Muscle of arm (tissue), 1 donor: ENCODE measurements at regions not wholly inside any gene's neighbourhood (a gene's known extent, or its start where the extent isn't known, plus 50 kb on each side); places are given as distances from the start of the nearest gene placed in this dataset.
"Not testable (repeated sequence)": the region's sequence is repeated elsewhere in the genome, so short reads cannot be mapped to it uniquely, and the experiment has no call there.

ENCODE experiments used
- DNase-seq: peaks from one replicate; pipeline ENCODE4 v3.0.0-alpha.2; 2013

DNA sequence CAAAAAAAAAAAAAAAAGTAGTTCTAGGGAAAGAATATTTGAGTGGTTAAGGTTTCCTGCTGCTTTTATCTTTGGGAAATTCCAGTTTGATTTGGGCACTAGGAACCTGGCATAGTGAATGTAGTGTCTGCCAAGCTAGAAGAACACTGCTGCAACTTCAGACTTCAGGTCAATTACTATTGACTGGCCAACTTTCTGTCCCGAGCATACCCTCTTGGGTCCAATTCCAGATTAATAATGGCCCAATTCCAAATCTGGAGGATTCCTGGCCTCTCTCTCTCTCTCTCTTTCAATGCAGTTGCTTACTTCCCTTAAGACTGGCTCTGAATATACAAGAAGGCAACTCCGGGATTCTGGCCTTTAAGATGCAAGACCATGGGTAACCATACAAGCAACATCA lies 74.9 kb downstream of the ANKEF1 start:
- DNase-seq, result no peak

DNA sequence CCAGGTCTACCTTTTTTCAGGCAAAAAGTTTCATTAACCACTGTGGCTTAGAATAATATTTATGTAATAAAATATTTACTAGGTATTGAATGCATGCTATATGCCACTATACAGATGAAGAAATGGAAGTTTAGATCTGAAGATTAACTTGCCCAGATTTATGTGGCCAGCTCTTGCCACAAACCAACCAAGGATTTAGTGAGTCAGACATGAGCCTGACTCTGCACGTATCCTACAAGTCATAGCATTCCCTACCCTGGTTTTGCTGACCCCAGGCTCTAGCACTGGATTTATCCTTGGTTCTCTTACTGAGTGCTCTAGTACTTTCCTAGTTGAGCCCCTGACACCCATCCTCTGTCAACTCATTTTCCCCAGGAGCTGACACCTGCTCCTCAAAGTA lies 75.4 kb downstream of the ANKEF1 start:
- no peak for DNase-seq

DNA sequence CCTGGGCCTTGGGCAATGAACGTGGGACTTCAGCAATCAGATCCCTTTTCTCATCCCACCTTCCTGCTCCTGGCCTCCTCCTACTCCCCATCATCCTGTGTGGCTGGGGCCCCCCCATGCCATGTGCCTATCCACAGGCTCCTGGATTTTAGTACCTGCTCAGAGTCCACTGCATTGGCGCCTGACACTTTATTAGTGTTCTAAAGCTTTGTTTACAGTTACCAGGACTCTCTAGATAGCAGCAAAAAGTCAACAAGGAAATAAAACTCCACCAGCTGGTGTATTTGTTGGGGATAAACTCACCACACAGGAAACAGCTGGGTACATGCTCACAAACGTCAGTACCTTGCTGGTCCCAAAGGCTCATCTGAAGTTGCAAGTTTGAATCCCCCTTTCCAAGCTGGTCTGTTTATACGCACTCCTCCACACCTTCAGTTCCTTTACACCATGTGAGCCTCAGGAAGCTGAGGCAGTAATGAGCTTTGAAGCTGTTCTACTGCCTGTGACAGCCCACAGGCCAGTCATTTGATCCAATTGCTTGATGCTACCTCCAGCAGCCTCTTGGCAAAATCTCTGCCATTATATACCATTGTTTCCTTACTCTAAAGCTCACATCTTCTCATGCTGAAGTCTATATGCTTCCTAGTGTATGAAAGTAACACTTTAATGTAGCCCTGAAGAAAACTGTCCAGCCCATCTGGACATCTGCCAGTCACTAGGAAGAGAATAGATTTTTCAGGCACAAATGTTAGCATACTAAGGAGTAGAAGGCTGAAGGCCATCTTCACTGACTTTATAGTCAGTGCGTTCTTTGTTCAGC lies 76.6 kb downstream of the ANKEF1 start:
- no peak for DNase-seq

DNA sequence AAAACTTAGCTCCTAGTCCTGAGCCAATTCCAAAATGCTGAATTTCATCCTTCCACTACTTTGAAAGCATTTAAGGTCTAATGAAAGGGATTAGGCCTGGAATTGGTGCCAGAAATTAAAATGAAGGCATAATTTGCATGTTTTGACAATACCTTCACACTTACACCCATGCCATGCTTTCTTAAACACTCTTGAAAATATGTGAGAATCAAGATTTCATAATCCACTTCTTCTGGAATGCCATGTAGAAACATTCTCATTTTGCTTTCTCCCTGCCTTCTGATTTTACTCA lies 77.1 kb downstream of the ANKEF1 start:
- no peak for DNase-seq

DNA sequence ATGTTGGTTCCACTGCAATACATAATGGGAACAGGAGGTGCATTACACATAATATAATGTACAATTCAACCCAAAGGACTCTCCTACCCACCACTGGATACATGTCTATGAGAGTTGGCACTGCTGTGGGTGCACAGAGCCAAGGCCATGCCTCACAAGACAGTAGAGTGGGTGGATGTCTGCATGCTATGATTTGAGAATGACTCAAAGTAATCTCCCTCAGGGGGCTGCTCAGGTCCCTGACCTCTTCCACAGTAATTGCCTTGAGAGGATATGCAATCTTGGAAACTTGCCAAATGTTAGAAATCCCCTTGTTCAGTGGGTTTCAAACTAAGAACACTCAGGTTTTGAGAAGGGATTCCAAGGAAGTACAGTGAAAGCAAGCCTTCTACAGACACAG lies 79.0 kb downstream of the ANKEF1 start:
- no peak for DNase-seq

DNA sequence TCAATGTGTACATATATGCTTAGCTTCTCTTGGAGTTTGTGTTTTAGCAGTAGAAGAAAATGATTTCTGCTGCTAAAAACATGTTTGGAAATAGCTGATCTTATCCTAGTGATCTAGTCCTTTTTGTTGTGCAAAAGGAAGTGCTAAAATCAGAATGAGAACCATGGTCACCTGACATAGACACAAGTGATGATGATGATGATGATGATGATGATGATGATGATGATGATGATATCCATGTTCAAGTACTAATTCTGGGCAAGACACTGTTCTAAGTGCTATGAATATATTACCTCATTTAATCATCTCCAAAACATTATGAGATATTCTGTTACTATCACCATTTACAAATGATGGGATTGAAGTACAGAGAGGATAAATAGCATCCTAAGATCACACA lies 79.8 kb downstream of the ANKEF1 start:
- DNase-seq, result no peak

DNA sequence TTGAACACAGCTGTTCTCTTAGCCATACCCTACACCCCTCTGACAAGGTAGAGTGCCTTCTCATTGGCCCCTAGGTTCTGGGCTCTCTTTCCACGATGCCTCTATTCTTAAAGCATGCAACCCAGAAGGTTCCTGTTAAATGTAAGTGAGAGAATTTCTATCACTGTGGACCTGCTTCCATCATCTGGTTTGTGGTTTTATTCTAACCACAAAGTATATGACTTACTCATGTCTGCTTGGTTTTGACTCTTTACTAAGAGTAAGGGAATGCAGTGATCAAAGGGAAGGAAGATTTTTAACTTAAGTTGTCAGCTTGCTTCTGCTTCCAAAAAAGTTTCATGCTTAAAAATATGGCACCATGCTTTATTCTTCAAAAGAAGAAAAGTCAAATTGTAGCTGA lies 80.2 kb downstream of the ANKEF1 start:
- DNase-seq, result no peak

DNA sequence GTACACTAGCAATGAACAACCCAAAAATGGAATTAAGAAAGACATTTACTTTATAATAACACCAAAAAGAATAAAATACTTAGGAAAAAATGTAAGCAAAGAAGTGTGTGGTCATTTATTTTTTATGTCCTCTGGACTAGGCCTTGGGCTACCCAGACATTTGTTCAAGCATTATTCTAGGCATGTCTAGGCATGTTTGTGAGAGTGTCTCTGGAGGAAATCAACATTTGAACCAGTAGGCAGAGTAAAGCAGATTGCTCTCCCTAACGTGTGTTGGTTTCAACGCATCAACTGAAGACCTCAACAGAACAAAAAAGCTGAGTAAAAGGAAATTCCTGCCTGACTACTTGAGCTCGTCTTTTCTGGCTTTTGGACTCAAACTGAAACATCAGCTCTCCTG lies 84.5 kb downstream of the ANKEF1 start:
- DNase-seq, result no peak

DNA sequence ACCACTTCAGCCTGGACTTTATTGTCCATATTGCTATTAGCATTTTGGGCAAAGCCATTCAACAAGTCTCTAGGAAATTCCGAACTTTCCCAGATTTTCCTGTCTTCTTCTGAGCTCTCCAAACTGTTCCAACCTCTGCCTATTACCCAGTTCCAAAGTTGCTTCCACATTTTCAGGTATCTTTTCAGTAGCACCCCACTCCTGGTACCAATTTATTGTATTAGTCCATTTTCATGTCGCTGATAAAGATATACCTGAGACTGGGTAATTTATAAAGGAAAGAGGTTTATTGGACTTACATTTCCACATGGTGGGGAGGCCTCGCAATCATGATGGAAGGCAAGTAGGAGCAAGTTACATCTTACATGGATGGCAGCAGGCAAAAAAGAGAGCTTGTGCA lies 90.1 kb downstream of the ANKEF1 start:
- not testable (repeated sequence) for DNase-seq

DNA sequence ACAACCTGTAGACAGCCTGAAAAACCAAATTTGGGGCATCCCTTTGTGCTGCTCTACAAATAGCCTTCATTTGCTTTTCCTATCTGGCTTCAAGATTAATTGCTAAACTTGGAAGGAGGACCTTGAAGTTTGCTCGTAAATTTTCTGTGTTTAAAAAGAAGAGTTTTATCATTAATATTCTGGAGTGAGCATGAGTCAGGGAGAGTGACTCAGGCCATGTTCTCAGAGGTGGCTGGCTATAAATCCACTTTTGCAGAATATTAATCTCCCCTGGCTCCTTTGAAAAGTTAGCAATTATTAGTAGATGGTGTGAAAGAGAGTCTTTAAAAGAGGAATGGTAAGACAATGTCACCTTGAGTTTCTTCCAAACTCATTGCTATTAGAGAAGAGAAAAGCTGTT lies 91.0 kb downstream of the ANKEF1 start:
- no peak for DNase-seq

DNA sequence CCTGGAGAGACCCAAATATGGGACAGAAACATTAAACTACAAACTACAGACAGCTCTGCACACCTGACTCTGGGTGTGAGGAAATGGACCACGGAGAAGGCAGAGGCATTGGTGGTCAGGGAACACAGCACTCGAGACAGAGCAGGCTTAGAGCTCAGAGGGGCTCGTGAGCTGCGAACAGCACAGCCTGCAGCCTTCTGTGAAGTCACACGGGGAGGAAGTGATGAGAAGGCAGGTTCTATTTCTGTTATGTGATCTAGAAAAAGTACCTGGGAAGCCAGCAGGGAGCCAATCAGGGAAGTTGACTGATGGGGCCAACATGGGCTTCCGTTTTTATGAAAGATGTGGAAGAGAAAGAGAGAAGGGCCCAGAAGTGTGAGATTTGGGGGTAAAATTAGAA lies 88.9 kb upstream of the SNAP25 start:
- no peak for DNase-seq

DNA sequence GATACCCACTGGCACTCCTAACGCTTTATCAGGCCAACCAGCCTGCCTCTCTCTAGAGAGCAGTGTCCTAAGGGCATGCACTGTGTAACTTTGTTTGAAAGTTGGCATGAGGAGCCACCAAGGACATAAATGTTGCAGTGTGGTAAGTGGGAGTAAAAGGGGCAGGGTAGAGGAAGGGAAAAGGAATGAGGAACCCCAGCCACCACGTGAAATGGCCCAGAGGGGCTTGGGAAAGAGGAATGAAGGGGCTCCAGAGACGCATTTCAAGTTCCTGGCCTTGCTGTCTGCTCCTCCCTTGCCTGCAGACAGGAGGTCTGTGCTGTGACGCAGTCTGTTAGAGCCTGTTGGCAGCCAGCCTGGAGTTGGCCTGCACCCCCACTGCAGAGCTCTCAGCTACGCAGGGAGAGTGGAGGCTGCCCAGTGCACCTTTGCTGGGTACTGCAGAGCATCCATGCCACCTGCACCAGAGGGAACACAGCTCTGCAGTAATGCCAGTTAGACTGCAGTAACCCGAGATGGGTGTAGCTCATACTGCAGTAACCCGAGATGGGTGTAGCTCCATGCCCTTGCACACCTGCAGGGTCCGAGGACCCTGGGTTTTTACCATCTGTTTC lies 86.8 kb upstream of the SNAP25 start:
- peak; percentile 26 for DNase-seq

DNA sequence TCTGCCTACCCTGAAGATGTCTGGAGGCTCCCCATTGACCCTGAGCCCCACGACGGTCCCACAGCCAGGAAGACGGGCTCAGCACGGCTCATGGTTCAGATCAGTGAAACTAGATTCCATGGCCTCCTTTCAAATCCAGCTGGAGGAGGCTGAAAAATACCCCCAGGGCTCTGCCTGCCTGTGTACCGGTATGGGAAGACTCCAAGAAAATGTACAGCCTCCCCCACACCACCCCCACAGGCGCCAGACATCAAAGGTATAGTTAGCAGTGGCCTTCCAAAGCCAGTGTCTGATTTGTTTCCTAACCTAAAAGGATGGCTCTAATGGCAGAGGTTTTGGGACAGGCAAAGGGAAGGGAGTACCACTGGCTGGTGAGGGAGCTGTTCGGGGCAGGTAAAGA lies 86.2 kb upstream of the SNAP25 start:
- DNase-seq, result no peak

DNA sequence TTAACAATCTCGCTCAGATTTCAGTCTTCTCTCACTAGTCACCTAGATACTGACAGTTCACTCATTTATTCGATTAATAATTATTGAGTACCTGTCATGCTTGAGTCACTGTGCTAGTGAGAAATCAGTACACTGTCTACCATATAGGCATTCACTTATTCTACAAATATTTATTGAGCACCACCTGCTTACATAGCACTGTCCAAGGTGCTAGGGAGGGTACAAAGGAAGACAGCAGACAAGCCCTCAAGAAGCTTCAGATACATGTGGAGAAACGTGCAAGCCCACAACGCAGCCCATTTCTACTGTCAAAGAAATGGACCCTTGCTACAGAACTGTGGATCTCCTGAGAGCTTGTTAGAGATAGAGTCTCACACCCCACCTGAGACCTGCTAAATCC lies 85.1 kb upstream of the SNAP25 start:
- no peak for DNase-seq

DNA sequence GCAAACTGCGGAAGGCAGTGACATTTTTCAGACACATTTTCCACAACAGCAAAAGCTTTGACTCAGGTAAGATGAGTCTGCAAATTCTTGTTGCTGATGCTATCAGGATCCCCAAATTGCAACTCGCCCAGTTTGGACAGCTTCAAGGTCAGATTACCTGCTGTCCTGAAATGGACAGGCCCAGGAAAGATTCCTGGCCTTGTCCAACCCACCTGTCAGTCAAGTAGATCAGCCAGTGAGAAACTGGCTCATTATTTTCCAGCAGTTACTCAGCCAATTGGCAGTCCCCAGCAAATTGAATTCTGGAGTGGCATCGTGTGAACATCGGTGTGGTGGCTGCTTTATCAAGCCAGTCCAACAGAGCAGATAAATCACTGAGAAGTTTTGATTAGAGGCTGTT lies 84.5 kb upstream of the SNAP25 start:
- DNase-seq, result no peak

DNA sequence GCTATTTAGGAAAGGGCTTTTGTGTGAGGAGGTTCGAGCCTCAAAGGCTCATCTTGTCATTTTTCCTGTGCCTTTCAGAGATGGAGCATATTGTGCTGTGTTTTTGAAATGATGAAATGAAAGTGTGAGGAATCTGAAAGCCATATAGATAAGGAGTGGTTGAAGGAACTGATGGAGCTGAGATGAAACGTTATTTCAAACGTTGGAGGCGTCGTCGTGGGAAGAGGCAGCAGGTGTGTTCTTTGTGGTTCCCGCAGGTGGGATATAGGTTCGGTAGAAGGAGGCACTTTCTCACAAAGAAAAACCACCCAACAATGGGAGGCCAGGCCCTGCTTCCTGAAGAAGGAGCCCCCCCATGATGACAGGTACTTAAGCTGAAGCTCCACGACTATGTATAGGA lies 83.2 kb upstream of the SNAP25 start:
- no peak for DNase-seq

DNA sequence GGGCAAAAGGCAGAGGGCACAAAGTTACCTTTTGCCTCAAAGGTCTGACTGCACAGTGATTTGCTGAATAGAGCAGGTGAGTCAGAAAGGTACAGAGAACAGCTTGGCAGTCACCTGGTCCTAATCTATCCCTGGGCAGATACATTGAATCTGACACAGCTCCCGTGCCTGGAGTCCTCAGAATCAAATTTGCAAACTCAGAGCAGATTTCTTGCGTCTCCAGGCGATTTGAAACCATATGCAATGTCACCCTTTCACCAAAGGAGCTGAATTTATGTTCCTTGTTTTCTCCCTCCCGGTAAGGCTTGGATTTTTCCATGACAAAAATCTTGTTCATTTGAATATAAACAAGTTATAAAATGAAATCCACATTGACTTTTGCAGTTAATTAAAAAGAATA lies 81.6 kb upstream of the SNAP25 start:
- no peak for DNase-seq

DNA sequence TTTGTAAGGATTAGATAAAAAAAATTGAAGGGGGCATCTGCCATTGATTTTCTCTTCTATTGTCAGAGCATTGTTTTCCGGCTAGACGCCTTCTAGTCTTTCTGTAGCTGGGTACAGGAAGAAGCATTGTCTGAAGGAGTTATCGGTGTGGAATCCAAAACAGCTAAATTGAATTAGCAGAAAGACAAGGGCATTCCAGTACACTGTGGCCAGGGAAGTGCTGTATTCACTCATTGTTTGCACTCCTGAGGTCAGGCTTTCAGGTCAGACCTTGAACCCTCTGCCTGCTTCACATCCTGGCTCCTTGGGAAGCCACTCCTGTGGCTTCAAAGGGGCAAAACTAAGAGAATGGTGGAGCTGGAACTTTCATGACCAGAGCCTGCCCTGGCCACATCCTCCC lies 81.1 kb upstream of the SNAP25 start:
- no peak for DNase-seq

DNA sequence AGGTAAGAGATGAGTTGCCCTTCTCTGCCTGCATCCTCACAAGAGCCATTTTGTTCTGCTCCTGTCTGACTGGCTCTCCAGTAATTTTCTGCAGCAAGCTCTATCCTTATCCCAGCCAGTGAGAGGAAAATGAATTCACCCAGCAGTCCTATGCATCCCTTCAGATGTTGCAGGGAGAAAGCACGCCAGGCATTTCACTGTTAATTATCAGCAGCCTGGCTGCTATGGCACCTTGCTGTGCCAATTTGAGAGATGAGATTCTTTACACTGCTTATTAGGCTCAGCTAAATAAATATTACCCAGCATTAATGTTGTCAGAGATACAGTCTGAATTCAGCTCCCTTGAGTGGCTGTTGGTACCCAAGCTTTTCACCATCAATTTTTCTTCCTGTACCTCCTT lies 61.1 kb upstream of the SNAP25 start:
- DNase-seq, result no peak

DNA sequence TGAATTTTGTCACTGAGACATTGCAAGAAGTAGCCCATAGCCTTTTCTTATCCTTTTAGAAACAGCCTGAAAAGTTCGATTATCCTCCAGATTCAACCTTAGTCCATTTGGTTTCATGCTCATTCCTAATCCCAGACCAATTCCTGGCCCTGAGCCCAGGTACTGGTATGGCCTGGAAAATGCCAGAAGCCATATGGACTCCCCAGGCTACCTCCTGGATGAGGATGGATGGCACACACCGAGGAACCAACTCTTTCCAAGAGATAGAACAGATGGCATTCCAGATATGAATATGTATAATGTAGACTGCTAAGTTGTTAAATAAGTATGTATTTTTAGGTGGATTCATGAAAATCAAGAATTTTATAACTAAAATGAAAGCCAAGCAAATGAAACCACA lies 51.6 kb upstream of the SNAP25 start:
- no peak for DNase-seq

DNA sequence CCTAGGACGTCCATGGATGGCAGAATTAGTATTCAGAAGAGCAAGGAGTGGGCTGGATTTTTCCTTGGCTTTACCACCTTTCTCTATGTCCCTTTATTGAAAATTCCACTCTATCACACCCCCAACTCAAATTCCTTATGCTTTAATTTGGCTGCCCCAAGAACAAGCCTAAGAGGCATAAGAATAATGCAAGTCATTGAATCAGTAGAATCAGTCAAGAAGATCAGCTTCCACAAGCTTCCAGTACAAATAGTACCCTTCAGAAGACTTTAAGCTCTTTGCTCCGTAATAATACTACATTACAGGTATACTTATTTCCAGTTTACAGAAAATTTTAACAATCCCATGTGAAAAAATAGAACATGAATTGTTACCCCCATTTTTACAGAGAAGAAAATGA lies 51.0 kb upstream of the SNAP25 start:
- DNase-seq, result no peak
